ENCODE measurements at regions not wholly inside any gene's neighbourhood (a gene's known extent, or its start where the extent isn't known, plus 50 kb on each side); places are given as distances from the start of the nearest gene placed in this dataset.

DNA sequence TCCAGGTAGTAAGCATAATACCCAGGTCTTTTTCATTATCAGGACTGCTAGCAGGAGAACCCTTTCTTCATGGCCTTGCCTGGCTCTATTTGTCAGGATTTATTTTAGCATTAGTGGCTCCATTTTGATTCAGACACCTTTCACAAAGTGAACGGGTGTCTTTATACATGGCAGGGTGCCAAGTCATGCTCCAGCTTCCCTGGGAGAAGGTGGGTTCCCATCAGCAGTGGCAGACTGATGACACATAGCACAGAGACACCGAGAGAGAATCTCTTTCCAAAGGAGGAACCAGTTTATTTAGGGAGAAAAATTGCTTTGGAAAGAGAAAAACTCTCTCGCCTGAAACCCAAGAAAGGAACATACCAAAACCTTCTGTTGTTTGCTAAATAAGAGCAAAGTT, 135.3 kb upstream of the TMTC4 start:
- TF ChIP-seq, protein P1, sequence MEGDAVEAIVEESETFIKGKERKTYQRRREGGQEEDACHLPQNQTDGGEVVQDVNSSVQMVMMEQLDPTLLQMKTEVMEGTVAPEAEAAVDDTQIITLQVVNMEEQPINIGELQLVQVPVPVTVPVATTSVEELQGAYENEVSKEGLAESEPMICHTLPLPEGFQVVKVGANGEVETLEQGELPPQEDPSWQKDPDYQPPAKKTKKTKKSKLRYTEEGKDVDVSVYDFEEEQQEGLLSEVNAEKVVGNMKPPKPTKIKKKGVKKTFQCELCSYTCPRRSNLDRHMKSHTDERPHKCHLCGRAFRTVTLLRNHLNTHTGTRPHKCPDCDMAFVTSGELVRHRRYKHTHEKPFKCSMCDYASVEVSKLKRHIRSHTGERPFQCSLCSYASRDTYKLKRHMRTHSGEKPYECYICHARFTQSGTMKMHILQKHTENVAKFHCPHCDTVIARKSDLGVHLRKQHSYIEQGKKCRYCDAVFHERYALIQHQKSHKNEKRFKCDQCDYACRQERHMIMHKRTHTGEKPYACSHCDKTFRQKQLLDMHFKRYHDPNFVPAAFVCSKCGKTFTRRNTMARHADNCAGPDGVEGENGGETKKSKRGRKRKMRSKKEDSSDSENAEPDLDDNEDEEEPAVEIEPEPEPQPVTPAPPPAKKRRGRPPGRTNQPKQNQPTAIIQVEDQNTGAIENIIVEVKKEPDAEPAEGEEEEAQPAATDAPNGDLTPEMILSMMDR (conservative IDR thresholded peaks at IDR 0.05; ENCODE audit: low read depth in 2 of 2): no peak
- TF ChIP-seq POLR2AphosphoS5 (IDR thresholded peaks at IDR 0.05; ENCODE audit: low read depth) (no peak), EZH2 (IDR thresholded peaks at IDR 0.05; ENCODE audit: low read depth, unreplicated experiment) (no peak)

Data from GM23338 (cell line).